Stimulated activated naive CD8-positive, alpha-beta T cell treated with anti-CD3 and anti-CD28 coated beads, Interleukin-15, amount 100 ng/mL, for 72 hours (primary cell): ENCODE measurements at regions not wholly inside any gene's neighbourhood (a gene's known extent, or its start where the extent isn't known, plus 50 kb on each side); places are given as distances from the start of the nearest gene placed in this dataset.
A peak's percentile ranks its signal among the peaks of the same experiment; 100 is the strongest.
"Not testable (repeated sequence)": the region's sequence is repeated elsewhere in the genome, so short reads cannot be mapped to it uniquely, and the experiment has no call there.

ENCODE experiments used
- ATAC-seq: fragments of 150-1000 bp; cut with Tn5 transposase; 2 replicates; pipeline ENCODE4 v1.10.0; 2021; ENCODE audit warnings: mild to moderate bottlenecking, moderate library complexity
- DNase-seq, 2 donors: peaks; one replicate each; pipeline ENCODE4 v3.0.0; 2021 to 2022
- H3K27ac Mint-ChIP-seq, 2 donors: one replicate each; pipeline ENCODE4 v1.8.0; 2022; ENCODE audit warnings: mild to moderate bottlenecking in 2 of 2, mixed read lengths in 2 of 2, moderate library complexity in 2 of 2
- H3K27me3 Mint-ChIP-seq: one replicate; pipeline ENCODE4 v1.8.0; 2022; ENCODE audit warnings: mixed read lengths
- H3K4me1 Mint-ChIP-seq: one replicate; pipeline ENCODE4 v1.8.0; 2022; ENCODE audit warnings: mild to moderate bottlenecking, mixed read lengths
- H3K4me3 Mint-ChIP-seq, 2 donors: one replicate each; pipeline ENCODE4 v1.8.0; 2022; ENCODE audit warnings: mild to moderate bottlenecking in 2 of 2, mixed read lengths in 2 of 2, moderate library complexity in 1 of 2
- H3K9me3 Mint-ChIP-seq, 2 donors: one replicate each; pipeline ENCODE4 v1.8.0; 2022; ENCODE audit warnings: mixed read lengths in 2 of 2

GRCh38 chr17:21823643-21824042, 131.3 kb downstream of the KCNJ18 start:
- ATAC-seq (no peak), DNase-seq (no peak)
- H3K27ac Mint-ChIP-seq: no peak overlapping the region
- H3K27me3 Mint-ChIP-seq: no peaks in the 10 kb centered on the region
- H3K4me1 Mint-ChIP-seq: no peaks in the 10 kb centered on the region
- no peaks in the 10 kb centered on the region for H3K9me3 Mint-ChIP-seq
- no peak overlapping the region for H3K4me3 Mint-ChIP-seq

DNA sequence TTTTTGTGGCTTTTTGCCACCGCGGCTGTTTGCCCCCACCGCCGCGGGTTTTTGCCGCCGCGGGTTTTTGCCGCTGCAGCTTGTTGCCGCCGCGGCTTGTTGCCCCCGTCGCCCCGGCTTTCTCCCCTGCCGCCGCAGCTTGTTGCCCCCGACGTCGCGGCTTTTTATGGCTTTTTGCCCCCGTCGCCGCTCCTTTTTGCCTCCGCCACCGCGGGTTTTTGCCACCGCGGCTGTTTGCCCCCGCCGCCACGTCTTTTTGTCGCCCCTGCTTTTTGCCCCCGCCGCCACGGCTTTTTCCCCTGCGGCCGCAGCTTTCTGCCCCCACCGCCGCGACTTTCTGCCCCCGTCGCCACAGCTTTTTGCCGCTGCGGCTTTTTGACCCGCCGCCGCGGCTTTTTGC, 149.5 kb downstream of the KCNJ18 start:
- ATAC-seq (no peak), DNase-seq (no peak)
- Mint-ChIP-seq H3K4me3 (no peak overlapping the region), H3K9me3 (no peaks in the 10 kb centered on the region), H3K27ac (no peak overlapping the region), H3K27me3 (peaks cover 10% of the 10 kb centered on the region), H3K4me1 (no peaks in the 10 kb centered on the region)

DNA sequence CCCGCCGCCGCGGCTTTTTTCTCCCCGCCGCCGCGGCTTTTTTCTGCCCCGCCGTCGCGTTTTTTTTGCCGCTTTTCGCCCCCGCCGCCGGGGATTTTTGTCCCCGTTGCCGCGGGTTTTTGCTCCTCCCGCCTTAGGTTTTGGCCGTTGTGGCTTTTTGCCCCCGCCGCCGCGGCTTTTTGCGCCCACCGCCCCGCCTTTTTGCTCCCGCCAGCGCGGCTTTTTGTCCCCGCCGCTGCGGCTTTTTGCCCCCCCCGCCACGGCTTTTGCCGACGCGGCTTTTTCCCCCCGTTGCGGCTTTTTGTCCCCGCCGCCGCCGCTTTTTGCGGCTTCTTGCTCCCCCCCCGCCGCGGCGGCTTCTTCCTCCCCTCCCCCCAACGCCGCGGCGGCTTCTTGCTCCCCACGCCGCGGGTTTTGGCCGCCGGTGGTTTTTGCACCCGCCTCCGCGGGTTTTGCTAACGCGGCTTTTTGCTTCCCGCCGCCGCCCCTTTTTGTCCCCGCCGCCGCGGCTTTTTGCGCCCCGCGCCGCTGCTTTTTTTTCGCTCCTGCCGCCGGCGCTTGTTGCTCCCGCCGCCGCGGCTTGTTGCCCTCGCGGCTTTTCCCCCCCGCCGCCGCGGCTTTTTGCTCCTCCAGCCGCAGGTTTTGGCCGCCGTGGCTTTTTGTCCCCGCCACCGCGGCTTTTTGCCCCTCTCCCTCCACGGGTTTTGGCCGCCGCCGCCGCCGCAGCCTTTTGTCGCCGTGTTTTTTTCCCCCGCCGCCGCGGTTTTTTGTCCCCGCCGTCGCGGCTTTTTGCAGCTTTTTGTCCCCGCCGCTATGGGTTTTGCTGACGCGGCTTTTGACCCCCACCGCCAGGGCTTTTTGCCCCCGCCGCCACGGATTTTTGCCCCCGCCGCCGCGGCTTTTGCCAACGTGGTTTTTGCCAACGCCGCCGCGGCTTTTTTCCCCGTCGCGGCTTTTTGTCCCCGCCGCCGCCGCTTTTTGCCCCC, 150.3 kb downstream of the KCNJ18 start:
- no peaks in the 10 kb centered on the region for H3K9me3 Mint-ChIP-seq
- no peak overlapping the region for H3K27ac Mint-ChIP-seq
- peaks cover 10% of the 10 kb centered on the region for H3K27me3 Mint-ChIP-seq
- ATAC-seq (no peak), DNase-seq (no peak)
- no peaks in the 10 kb centered on the region for H3K4me1 Mint-ChIP-seq
- no peak overlapping the region for H3K4me3 Mint-ChIP-seq

DNA sequence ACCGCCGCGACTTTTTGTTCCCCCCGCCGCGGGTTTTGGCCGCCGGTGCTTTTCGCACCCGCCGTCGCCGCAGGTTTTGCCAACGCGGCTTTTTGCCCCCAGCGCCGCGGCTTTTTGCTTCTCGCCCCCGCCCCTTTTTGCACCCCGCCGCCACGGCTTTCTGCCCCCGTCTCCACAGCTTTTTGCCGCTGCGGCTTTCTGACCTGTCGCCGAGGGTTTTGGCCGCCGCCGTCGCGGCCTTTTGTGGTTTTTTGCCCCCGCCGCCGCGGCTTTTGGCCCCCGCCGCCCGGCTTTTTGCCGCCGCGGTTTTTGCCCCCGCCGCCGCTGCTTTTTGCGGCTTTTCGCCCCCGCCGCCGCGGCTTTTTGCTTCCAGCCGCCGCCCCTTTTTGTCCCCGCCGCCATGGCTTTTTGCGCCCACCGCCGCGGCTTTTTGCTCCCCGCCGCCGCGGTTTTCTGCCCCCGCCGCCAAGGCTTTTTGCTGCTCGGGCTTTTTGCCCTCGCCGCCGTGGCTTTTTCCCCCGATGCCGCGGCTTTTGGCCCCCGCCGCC, 151.1 kb downstream of the KCNJ18 start:
- Mint-ChIP-seq H3K4me3 (no peak overlapping the region), H3K27ac (no peak overlapping the region), H3K4me1 (no peaks in the 10 kb centered on the region), H3K9me3 (peaks cover 2 to 3% of the 10 kb centered on the region in 2 donors), H3K27me3 (peaks cover 10% of the 10 kb centered on the region)
- no peak for DNase-seq
- no peak for ATAC-seq

DNA sequence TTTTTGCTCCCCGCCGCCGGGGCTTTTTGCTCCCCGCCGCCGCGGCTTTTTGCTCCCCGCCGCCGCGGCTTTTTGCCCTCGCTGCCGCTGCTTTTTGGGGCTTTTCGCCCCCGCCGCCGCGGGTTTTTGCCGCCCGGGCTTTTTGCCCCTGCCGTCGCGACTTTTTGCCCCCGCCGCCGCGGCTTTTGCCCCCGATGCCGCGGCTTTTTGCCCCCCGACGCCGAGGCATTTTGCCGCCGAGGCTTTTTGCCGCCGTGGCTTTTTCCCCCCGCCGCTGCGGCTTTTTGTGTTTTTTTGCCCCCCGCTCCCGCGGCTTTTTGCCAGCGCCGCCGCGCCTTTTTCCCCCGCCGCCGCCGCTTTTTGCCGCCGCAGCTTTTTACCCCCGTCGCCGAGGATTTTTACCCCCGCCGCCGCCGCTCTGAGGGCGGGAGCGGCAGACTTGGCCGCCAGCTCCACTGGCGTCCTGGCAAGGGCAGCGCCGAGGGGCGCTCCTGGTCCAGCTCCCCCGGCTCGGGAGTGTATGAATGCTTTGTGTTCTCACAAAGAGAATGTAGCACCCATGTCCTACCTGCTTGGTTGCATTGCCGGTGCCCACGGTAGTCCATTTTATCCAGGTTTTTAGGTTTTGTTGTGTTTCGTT, 151.7 kb downstream of the KCNJ18 start:
- Mint-ChIP-seq H3K4me3 (no peak overlapping the region), H3K9me3 (peaks cover 5 to 8% of the 10 kb centered on the region in 2 donors), H3K27ac (peak overlapping the region in 1 of 2 donors; percentile 54), H3K4me1 (no peaks in the 10 kb centered on the region), H3K27me3 (peaks cover 10% of the 10 kb centered on the region)
- DNase-seq: no peak
- ATAC-seq: no peak

GRCh38 chr17:21848510-21848909, 156.2 kb downstream of the KCNJ18 start:
- not testable (repeated sequence) for DNase-seq, H3K27me3 Mint-ChIP-seq, H3K4me1 Mint-ChIP-seq, H3K4me3 Mint-ChIP-seq, ATAC-seq, H3K27ac Mint-ChIP-seq
- H3K9me3 Mint-ChIP-seq: peaks cover 9 to 16% of the 10 kb centered on the region in 2 donors

DNA sequence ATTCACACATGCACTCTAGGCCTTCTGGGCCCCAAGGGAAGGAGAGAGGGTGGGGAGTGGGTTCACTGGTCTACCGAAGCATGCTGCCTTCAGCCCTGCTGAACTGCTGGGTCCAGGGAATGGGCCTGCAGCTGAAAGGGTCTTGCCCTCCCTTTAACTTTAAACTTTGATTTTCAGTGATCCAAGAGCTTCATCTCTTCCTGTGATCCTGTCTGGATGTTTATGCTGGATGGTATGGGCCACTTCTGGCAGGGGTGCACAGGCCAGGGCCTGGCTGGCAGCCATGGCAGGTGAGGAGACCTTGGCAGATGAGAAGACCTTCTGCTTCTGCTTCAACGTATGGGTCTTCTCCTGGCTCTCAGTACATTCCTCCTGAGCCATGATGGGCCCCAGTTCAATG, 156.7 kb downstream of the KCNJ18 start:
- not testable (repeated sequence) for ATAC-seq, H3K27ac Mint-ChIP-seq, H3K27me3 Mint-ChIP-seq, DNase-seq, H3K4me3 Mint-ChIP-seq, H3K4me1 Mint-ChIP-seq
- peaks cover 9 to 16% of the 10 kb centered on the region in 2 donors for H3K9me3 Mint-ChIP-seq

DNA sequence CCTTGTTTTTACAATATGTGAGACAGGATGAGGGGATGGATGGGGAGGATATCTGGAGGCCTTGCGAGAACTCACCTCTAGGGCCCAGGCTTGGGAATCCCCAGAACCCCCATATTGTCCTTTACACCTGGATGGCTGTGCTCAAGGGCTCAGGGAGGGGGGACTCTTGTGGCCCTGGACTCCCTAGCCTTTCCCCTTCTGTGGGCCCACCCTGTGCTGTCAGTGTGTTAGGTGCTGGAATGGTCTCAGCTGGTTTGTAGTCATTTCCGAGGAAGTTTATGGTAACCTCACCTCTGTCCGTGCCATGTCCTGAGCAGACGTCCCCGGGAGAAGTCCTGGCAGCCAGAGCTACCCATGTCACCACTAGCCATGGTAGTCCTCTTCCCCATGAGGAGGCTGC, 158.3 kb downstream of the KCNJ18 start:
- not testable (repeated sequence) for ATAC-seq, H3K4me1 Mint-ChIP-seq, H3K27me3 Mint-ChIP-seq, DNase-seq, H3K4me3 Mint-ChIP-seq, H3K27ac Mint-ChIP-seq
- peaks cover 9 to 16% of the 10 kb centered on the region in 2 donors for H3K9me3 Mint-ChIP-seq
